HG02759 (cell line): ENCODE measurements at regions not wholly inside any gene's neighbourhood (a gene's known extent, or its start where the extent isn't known, plus 50 kb on each side); places are given as distances from the start of the nearest gene placed in this dataset.

Source experiments
- ATAC-seq: cut with Tn5 transposase; IDR thresholded peaks from one replicate; pipeline ENCODE4 v1.9.1; 2021; ENCODE audit warnings: mild to moderate bottlenecking, moderate library complexity; ENCODE audit not compliant: unreplicated experiment

DNA sequence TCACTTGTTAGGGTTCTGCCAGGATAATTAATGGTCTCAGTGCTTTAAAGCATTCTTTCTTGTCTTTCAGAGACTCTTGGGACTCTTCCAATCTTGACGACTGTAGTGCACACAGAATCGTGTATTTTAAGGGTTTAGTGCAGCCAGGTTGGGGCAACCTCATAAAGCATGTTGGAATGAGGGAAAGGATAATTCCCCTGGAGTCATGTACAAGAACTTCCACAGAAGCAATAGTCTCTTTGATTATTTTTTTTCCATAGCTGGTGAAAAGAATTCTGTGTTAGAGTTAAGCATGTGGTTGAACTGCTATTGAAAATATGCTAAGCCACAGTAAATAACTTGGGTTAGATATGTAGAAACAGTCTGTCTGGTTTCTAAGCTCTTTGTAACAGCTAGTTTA lies 246.8 kb upstream of the DAAM1 start:
- ATAC-seq, result no peak

DNA sequence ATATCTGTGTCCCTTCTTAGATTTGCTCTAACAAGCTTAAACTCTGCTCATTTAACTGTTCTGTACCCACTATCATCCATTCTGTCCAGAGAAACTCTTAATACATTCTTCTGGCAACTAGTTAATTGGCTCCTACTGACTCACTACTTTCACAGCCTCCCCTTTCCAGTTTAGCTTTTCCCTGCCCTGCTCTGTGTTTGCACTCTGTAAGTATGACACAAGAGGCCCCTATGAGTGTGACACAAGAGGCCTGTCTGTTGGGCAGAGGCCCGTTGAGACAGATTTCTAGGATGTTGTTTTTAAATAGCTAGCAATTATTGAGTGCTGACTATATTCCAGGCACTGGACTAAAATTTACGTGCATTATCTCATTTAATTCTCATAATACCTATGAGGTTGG lies 246.0 kb upstream of the DAAM1 start:
- no peak for ATAC-seq

DNA sequence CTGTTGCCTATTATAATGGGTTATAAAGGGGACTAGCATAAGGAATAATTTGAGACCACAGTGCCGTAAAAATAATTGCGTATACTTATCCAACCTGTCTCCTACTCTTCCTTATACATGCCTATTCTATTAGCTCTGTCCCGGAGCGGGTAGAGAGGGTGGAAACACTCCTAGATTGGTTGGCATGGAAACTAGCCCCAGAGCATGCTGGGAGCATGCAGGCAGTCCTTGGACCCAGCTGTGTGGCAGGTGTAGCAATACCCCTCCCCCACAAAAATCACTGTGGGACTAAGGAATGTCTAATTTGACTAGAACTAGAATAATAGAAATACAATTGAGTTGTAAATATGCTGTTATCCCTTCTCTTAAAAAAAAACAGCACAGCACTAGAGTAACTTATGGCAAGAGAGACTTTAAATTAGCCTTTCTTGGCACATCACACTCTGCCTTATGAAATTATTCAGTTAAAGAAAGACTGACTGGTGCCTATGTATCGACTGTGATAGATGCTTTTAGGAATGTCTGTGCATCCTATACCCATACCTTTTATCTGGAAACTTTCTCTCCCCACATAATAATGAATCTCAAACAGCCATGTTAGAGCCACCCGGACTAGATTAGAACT lies 244.0 kb upstream of the DAAM1 start:
- no peak for ATAC-seq

- ATAC-seq, result no peak
Measured at GRCh38 chr14:58944968-58945356, 243.5 kb upstream of the DAAM1 start.

GRCh38 chr14:58946431-58946830 lies 242.0 kb upstream of the DAAM1 start:
- ATAC-seq, result no peak

GRCh38 chr14:58947156-58947555 lies 241.3 kb upstream of the DAAM1 start:
- no peak for ATAC-seq

GRCh38 chr14:58947814-58948445 lies 240.5 kb upstream of the DAAM1 start:
- ATAC-seq, result no peak

DNA sequence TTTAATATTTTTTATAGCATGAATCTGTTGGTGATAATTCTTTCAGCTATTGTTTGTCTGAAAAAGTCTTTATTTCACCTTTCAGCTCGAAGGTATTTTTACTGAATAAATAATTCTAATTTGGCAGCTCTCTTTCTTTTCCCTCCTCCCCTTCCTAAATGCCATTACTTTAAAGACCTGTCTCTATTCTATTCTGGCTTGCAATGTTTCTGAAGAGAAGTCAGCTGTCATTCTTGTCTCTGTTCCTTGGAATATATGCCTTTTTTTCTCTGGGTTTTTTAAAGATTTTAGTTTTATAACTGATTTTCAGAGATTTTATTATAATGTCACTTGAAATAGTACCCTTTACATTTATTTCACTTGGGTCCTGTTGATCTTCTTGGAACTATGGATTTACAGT lies 237.9 kb upstream of the DAAM1 start:
- ATAC-seq, result no peak

DNA sequence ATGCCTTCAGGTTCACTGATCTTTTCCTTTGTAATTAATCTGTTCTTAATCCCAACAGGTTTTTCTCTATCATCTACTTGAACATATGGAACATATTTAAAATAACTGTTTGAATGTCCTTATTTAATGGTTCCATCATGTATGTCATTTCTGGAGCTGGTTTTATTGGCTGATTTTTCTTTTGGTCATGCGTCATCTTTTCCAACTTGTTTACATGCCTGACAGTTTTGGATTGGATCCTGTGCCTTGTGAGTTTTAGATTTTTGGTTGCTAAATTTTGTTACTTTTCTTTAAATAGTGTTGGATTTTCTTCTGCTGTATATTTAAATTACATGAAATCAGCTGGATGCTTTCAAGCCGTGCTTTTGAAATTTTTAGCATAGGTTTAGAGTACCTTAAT lies 237.3 kb upstream of the DAAM1 start:
- ATAC-seq, result no peak

GRCh38 chr14:58954052-58954451 lies 234.4 kb upstream of the DAAM1 start:
- peak; percentile 59 for ATAC-seq

DNA sequence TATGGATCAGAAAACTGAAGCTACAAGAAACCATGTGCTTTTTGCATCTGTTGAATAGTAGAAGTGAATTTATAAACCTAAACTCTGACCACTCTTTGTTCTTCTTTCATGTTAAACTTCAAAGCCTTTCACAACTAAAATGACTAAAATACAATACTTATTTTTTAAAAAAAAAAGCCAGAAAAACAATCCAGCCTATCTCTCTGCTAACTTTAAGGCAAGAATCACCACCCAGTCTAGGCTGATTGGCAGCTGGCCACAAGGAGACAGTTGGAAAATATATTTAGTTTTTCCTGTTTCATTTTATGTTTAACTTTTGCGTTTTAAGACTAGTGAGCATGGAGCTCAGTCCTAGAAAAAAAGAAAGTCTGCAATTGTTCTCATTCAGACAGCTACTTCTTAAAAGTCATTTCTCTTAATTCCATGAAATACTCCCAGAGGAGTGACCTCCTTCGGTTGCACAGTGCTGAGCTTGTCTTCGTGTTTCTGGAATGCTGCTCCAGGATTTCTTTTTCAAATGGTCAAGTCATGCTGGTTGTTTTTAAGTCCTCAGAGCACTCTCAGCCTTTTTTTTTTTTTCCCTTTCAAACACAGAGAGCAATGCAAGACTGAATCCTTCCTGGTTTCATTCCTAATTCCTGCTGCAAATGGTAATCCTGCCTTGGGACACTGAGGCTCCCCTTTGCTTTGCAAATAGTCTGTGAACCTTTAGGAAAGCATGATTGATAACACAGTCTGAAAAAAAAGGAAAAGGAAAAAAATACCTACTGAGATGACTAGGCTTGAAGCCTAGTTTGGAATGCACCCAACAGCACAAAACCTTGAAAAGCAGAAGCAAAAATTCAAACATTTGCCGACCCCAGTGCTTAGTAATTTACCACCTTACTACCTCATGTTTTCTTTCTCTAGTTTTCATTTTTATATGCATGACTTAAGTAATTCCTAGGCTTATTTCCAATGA lies 233.3 kb upstream of the DAAM1 start:
- ATAC-seq, result peak; percentile 51

DNA sequence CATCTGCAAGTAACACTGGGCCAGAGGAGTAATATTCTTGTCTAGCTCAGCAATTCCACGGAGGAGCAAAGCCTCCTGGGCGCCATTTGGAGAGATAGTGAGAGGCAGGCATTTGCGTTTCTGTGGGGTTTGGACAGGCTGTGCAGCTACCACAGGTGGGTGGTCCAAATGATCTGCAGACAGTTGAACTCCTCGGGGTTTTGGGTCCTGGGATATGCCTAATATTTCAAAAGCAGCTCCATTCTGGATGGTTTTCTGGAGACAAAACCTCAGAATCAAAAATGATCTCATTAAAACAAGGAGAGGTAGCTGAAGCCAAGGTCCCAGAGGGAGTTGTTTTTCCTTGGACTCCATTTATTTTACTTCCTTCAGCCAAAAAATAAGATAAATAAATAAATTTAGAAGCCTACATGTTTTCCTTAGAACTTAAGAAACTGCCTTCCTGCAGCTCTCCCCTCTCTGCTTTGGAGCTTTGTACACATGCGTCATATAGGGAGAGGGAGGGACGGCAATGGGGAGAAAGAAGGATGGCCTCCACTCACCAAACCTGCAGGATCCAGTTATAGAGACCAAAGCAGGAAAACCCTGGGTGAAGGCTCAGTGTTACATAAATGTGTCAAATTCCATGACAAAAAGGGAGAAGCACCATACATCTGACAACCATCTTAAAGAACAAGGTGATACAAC lies 227.3 kb upstream of the DAAM1 start:
- ATAC-seq, result no peak

GRCh38 chr14:58963873-58964597 lies 224.4 kb upstream of the DAAM1 start:
- no peak for ATAC-seq

DNA sequence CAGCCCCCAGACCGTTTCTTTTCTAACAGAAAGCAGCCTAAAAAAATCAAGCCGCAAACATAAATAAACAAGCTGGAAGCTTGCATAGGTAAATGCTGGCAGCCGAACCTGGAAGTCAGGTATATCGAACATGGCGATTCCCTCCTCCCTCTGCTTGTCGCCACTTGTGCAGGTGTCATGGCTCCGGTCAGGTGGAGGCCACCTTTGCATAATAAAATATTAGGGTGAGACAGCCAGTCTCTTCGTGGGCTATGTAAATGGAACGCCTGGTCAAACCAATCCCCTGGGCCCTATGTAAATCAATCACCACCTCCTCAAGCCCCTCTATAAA lies 223.9 kb upstream of the DAAM1 start:
- no peak for ATAC-seq

- no peak for ATAC-seq
Measured at GRCh38 chr14:58965601-58966000, 222.9 kb upstream of the DAAM1 start.

DNA sequence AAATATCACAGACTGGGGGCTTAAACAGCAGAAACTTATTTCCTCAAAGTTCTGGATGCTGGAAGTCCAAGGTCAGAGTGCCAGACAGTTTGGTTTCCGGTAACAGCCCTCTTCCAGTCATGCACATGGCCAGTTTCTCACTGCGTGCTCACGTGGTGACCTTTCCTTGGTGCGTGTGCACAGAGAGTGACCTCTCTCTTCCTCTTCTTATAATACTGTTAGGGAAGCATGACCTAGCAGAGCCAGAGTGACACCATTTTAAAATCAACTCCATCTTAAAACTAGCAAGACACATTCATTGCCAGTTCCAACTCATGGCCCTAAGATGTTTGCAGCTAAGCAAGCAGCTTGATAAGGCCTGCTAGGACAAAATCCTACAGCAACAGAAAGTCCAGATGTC lies 221.5 kb upstream of the DAAM1 start:
- no peak for ATAC-seq

GRCh38 chr14:58969951-58970751 lies 218.3 kb upstream of the DAAM1 start:
- ATAC-seq, result peak; percentile 81

DNA sequence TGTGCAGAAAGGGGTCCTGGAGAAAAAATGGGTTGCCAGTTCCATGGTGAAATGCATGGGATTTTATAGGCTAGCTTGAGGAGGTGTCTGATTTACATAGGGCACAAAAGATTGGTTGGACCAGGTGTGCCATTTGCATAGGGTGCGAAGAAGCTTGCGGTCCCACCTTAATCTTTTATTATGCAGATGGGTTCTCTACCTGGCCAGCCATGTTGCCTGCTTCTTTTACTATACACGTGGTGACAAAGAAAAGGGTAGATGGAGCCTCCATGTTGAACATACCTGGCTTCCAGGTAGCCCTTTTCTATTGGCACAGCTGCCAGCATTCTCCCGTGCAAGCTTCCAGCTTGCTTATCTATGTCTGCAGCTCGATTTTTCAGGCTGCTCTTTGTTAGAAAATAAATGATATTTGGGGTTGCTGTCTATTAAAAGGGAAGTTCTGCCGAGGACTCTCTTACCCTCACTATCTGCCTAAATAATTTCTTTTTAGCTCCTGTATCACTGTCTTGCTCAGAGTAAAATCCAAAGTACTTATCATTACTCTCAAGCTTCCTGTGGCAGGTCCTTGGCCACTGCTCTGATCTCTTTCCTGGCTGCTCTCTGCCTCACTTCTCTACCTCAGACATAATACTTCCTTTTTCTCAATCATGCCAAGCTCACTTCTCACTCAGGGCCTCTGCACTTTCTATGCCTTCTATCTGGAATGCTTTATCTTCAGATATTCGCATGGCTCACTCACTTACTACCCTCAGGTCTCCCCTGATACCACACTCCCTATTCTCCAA lies 216.0 kb upstream of the DAAM1 start:
- no peak for ATAC-seq

DNA sequence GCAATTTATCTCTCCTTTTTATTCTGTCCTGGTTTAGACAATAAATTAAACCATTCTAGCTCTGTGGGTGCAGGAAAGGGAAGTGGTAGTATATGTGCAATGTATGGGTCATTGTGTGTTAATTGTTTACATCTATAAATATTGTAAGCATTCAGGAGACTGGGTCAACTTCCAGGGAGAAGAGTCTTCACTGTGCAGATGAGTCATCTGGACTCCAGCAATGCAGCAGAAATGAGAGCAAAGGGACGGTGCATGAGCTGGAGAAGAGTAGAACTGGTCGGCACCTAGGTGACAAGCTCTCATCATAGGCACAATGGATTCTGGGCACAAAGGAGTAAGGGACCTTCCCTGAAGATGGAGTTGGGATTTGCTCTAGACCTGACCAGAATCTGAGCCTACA lies 211.1 kb upstream of the DAAM1 start:
- no peak for ATAC-seq
